IMR-90 (cell line): ENCODE measurements at regions not wholly inside any gene's neighbourhood (a gene's known extent, or its start where the extent isn't known, plus 50 kb on each side); places are given as distances from the start of the nearest gene placed in this dataset.

Source experiments
- ATAC-seq: fragments of 200-7000 bp; cut with Tn5 transposase; 2 replicates; pipeline ENCODE4 v1.9.1; 2020; ENCODE audit warnings: low read depth, mild to moderate bottlenecking, moderate library complexity
- BruUV-seq: library from RNA; stranded (reverse); fragments of 400-500 nt; replicated peaks from 2 replicates; lab custom pipeline; 2021; lab: Mats Ljungman, UMichigan
- CTCF ChIA-PET: fragments of 300-600 bp; formaldehyde crosslinking; extraction: SDS; loops from one replicate; lab custom pipeline; 2021; ENCODE audit warnings: antibody characterized with exemption; lab: Yijun Ruan, JAX
- POLR2A ChIA-PET: fragments of 300-600 bp; sonication (Branson Sonifier 250); formaldehyde crosslinking; loops from one replicate; lab custom pipeline; 2022; ENCODE audit warnings: antibody characterized with exemption; ENCODE audit not compliant: unreplicated experiment; lab: Charles Lee
- DNase-seq: peaks from one replicate; pipeline ENCODE4 v3.0.0; 2013
- H2AFZ ChIP-seq: replicated peaks from 2 replicates; pipeline ENCODE3; 2013; ENCODE audit warnings: low read length, mild to moderate bottlenecking; ENCODE audit not compliant: poor library complexity
- H2AK5ac ChIP-seq: 2 replicates; pipeline ENCODE4 v1.6.1; 2013; ENCODE audit warnings: low read depth, low read length, inconsistent platforms
- H2AK9ac ChIP-seq: replicated peaks from 2 replicates; pipeline ENCODE3; 2013; ENCODE audit warnings: mild to moderate bottlenecking, low read depth, low read length, moderate library complexity; ENCODE audit not compliant: poor library complexity
- H2BK120ac ChIP-seq: 2 replicates; pipeline ENCODE4 v1.6.1; 2013; ENCODE audit warnings: low read depth, low read length, inconsistent platforms
- H2BK15ac ChIP-seq: 3 replicates; pipeline ENCODE4 v1.6.1; 2013; ENCODE audit warnings: low read depth, low read length, inconsistent platforms
- H2BK20ac ChIP-seq: 2 replicates; pipeline ENCODE4 v1.6.1; 2013; ENCODE audit warnings: low read depth, mild to moderate bottlenecking, inconsistent platforms, low read length, moderate library complexity
- H2BK5ac ChIP-seq: 2 replicates; pipeline ENCODE4 v1.6.1; 2013; ENCODE audit warnings: mild to moderate bottlenecking, low read depth, low read length, inconsistent platforms; ENCODE audit not compliant: poor library complexity, severe bottlenecking
- H3K14ac ChIP-seq: replicated peaks from 2 replicates; pipeline ENCODE4 v1.6.1; 2013; ENCODE audit warnings: low read depth, low read length, inconsistent platforms
- H3K18ac ChIP-seq: 2 replicates; pipeline ENCODE4 v1.6.1; 2013; ENCODE audit warnings: low read depth, low read length, control low read depth
- H3K23ac ChIP-seq: 2 replicates; pipeline ENCODE4 v1.6.1; 2013; ENCODE audit warnings: low read depth, low read length, inconsistent platforms
- H3K27ac ChIP-seq: 2 replicates; pipeline ENCODE4 v1.5.1; 2013; ENCODE audit warnings: mild to moderate bottlenecking, control low read depth, low read length; ENCODE audit not compliant: insufficient read depth
- H3K27me3 ChIP-seq: 2 replicates; pipeline ENCODE4 v1.6.1; 2013; ENCODE audit warnings: low read length; ENCODE audit not compliant: control insufficient read depth, insufficient read depth
- H3K36me3 ChIP-seq: 2 replicates; pipeline ENCODE4 v1.6.1; 2013; ENCODE audit warnings: low read length, mixed read lengths; ENCODE audit not compliant: control insufficient read depth, insufficient read depth
- H3K4ac ChIP-seq: 2 replicates; pipeline ENCODE4 v1.6.1; 2013; ENCODE audit warnings: low read depth, low read length, inconsistent platforms
- H3K4me1 ChIP-seq: 2 replicates; pipeline ENCODE4 v1.6.1; 2013; ENCODE audit warnings: low read length, mixed read lengths; ENCODE audit not compliant: control insufficient read depth, insufficient read depth
- H3K4me2 ChIP-seq: 2 replicates; pipeline ENCODE4 v1.6.1; 2013; ENCODE audit warnings: low read depth, mild to moderate bottlenecking, control low read depth, low read length, moderate library complexity
- H3K4me3 ChIP-seq: 2 replicates; pipeline ENCODE4 v1.5.1; 2013; ENCODE audit warnings: low read depth, mild to moderate bottlenecking, control low read depth, low read length, moderate library complexity; ENCODE audit not compliant: insufficient read depth
- H3K56ac ChIP-seq: 2 replicates; pipeline ENCODE4 v1.6.1; 2013; ENCODE audit warnings: low read length, inconsistent platforms; ENCODE audit not compliant: insufficient read depth; ENCODE audit errors: extremely low read depth
- H3K79me1 ChIP-seq, 2 experiments: 2 replicates each; pipeline ENCODE4 v1.6.1; 2013; ENCODE audit warnings: low read length in 2 of 2, inconsistent platforms in 1 of 2, low read depth in 1 of 2
- H3K9ac ChIP-seq: 2 replicates; pipeline ENCODE4 v1.6.1; 2013; ENCODE audit warnings: low read depth, low read length, control low read depth
- H3K9me1 ChIP-seq: 2 replicates; pipeline ENCODE4 v1.6.1; 2013; ENCODE audit warnings: low read length, inconsistent platforms; ENCODE audit not compliant: insufficient read depth
- H3K9me3 ChIP-seq: 2 replicates; pipeline ENCODE4 v1.6.1; 2013; ENCODE audit warnings: low read length; ENCODE audit not compliant: control insufficient read depth, insufficient read depth
- H4K20me1 ChIP-seq: 2 replicates; pipeline ENCODE4 v1.6.1; 2013; ENCODE audit warnings: low read length, inconsistent platforms; ENCODE audit not compliant: insufficient read depth
- H4K5ac ChIP-seq: 2 replicates; pipeline ENCODE4 v1.6.1; 2013; ENCODE audit warnings: mild to moderate bottlenecking, low read depth, low read length, control low read depth
- H4K8ac ChIP-seq, 2 experiments: 2 replicates each; pipeline ENCODE4 v1.6.1; 2013; ENCODE audit warnings: low read depth in 2 of 2, low read length in 2 of 2, control low read depth in 1 of 2, inconsistent platforms in 1 of 2
- H4K91ac ChIP-seq: 2 replicates; pipeline ENCODE4 v1.6.1; 2013; ENCODE audit warnings: low read depth, low read length, inconsistent platforms; ENCODE audit not compliant: insufficient read depth
- BHLHE40 ChIP-seq: fragments of 150-350 bp; IDR thresholded peaks from 2 replicates; pipeline ENCODE4 v1.6.1; 2016; ENCODE audit warnings: mild to moderate bottlenecking, low read depth, low read length
- CEBPB ChIP-seq: IDR thresholded peaks from 2 replicates; pipeline ENCODE4 v1.6.1; 2012; ENCODE audit warnings: low read depth, low read length, improper control_type of control experiment
- CHD1 ChIP-seq: IDR thresholded peaks from 2 replicates; pipeline ENCODE4 v1.6.1; 2012; ENCODE audit warnings: low read depth, low read length, improper control_type of control experiment
- CTCF ChIP-seq: conservative IDR thresholded peaks from 2 replicates; pipeline ENCODE4 v1.5.1; 2012; ENCODE audit warnings: mild to moderate bottlenecking, low read depth, low read length, improper control_type of control experiment
- ELK1 ChIP-seq: fragments of 150-350 bp; IDR thresholded peaks from 2 replicates; pipeline ENCODE4 v1.6.1; 2016; ENCODE audit warnings: low read depth, mild to moderate bottlenecking, low read length, moderate library complexity, borderline replicate concordance
- FOS ChIP-seq: fragments of 150-350 bp; IDR thresholded peaks from 2 replicates; pipeline ENCODE4 v1.6.1; 2016; ENCODE audit warnings: low read depth, low read length
- MAFK ChIP-seq: IDR thresholded peaks from 2 replicates; pipeline ENCODE4 v1.6.1; 2012; ENCODE audit warnings: low read depth, low read length, improper control_type of control experiment
- MAZ ChIP-seq: IDR thresholded peaks from 2 replicates; pipeline ENCODE4 v1.6.1; 2012; ENCODE audit warnings: low read depth, mild to moderate bottlenecking, low read length, improper control_type of control experiment, moderate library complexity, borderline replicate concordance
- MXI1 ChIP-seq: IDR thresholded peaks from 2 replicates; pipeline ENCODE4 v1.6.1; 2012; ENCODE audit warnings: low read depth, mild to moderate bottlenecking, low read length, moderate library complexity, borderline replicate concordance
- NFE2L2 ChIP-seq: fragments of 150-350 bp; IDR thresholded peaks from 2 replicates; pipeline ENCODE4 v1.6.1; 2016; ENCODE audit warnings: low read depth, mild to moderate bottlenecking, low read length
- POLR2A ChIP-seq: IDR thresholded peaks from 2 replicates; pipeline ENCODE4 v1.6.1; 2012; ENCODE audit warnings: mild to moderate bottlenecking, low read depth, low read length
- RAD21 ChIP-seq: IDR thresholded peaks from 2 replicates; pipeline ENCODE4 v1.6.1; 2012; ENCODE audit warnings: low read length, improper control_type of control experiment
- RCOR1 ChIP-seq: IDR thresholded peaks from 2 replicates; pipeline ENCODE4 v1.6.1; 2012; ENCODE audit warnings: mild to moderate bottlenecking, low read length, improper control_type of control experiment; ENCODE audit not compliant: insufficient replicate concordance
- RFX5 ChIP-seq: IDR thresholded peaks from 2 replicates; pipeline ENCODE4 v1.8.0; 2012; ENCODE audit warnings: low read depth, mild to moderate bottlenecking, low read length, moderate library complexity
- SMC3 ChIP-seq: fragments of 150-350 bp; IDR thresholded peaks from 2 replicates; pipeline ENCODE4 v1.6.1; 2016; ENCODE audit warnings: low read depth, mild to moderate bottlenecking, antibody characterized with exemption, low read length, moderate library complexity
- USF2 ChIP-seq: fragments of 150-350 bp; IDR thresholded peaks from 2 replicates; pipeline ENCODE4 v1.6.1; 2017; ENCODE audit warnings: mild to moderate bottlenecking, antibody characterized with exemption, low read length, low read depth
- WGBS, 2 experiments: methylation state at CpG; one replicate each; pipeline versions ENCODE4 v1.1.5 to v1.1.7; 2013; ENCODE audit warnings: missing lambda C conversion rate in 2 of 2; ENCODE audit not compliant: insufficient read length in 1 of 2; ENCODE audit errors: extremely low coverage in 2 of 2; 5-methylcytosine and 5-hydroxymethylcytosine counted together
- dilution Hi-C: fragments of 300-500 bp; cut with HindIII; formaldehyde crosslinking; loops from one replicate; pipeline ENCODE4 v1.14.3; 2018; ENCODE audit warnings: low sequenced_read_pairs; ENCODE audit not compliant: unreplicated experiment
- in situ Hi-C: fragments of 300-500 bp; cut with MboI; formaldehyde crosslinking; loops from 3 replicates; pipeline ENCODE4 v1.14.3; 2019; ENCODE audit warnings: low sequenced_read_pairs, inconsistent platforms, mixed read lengths
- intact Hi-C: fragments of 100-400 bp; cut with micrococcal nuclease; formaldehyde crosslinking; loops from 2 replicates; pipeline ENCODE4 v1.10.0; 2022

DNA sequence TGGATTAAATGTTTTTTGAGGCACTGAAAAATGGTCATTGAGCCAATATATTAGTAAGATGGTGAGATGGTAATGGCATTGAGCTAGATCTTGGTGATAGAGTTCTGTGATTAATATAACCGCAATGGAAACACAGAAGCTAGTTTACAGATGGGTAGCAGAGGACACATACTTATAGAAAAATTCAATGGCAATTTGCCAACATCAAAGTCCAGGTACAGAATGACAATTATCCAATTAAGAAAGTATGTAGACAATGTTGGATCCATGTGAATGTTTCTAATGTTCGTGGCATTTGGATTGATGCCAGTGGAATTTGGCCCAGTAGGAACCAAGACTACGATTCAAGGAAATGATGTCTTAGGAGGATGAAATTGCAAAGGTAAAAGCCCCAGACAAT, 187.8 kb downstream of the GNAT3 start:
- Histone ChIP-seq H3K9ac (no peak overlapping the region), H3K4ac (no peak overlapping the region), H3K27ac (no peak overlapping the region), H2AFZ (no peak overlapping the region), H2BK20ac (no peak overlapping the region), H4K91ac (no peak overlapping the region), H4K20me1 (no peaks in the 10 kb centered on the region), H3K9me3 (no peaks in the 10 kb centered on the region), H3K27me3 (no peaks in the 10 kb centered on the region), H3K23ac (no peak overlapping the region), H2BK5ac (no peak overlapping the region), H2AK9ac (no peak overlapping the region), H3K9me1 (no peaks in the 10 kb centered on the region), H2BK120ac (no peak overlapping the region), H3K56ac (no peak overlapping the region), H4K5ac (no peak overlapping the region), H3K14ac (no peak overlapping the region), H3K36me3 (no peaks in the 10 kb centered on the region), H3K4me1 (no peaks in the 10 kb centered on the region), H2AK5ac (no peak overlapping the region), H3K79me1 (no peaks in the 10 kb centered on the region), H3K4me2 (no peak overlapping the region), H4K8ac (no peak overlapping the region), H3K4me3 (no peak overlapping the region), H2BK15ac (no peak overlapping the region), H3K18ac (no peak overlapping the region)
- intact Hi-C loops (no loop called here), in situ Hi-C loops (no loop called here), dilution Hi-C loops (no loop called here)
- ChIA-PET POLR2A (no interaction called here), CTCF (no interaction called here)
- TF ChIP-seq CEBPB (no peak), RCOR1 (no peak), SMC3 (no peak), RAD21 (no peak), ELK1 (no peak), MAFK (no peak), CHD1 (no peak), MAZ (no peak), CTCF (no peak), MXI1 (no peak), BHLHE40 (no peak), RFX5 (no peak), NFE2L2 (no peak), FOS (no peak), USF2 (no peak), POLR2A (no peak)
- no peak for ATAC-seq
- BruUV-seq, result no TSS peak
- DNase-seq, result peak; percentile 58
- WGBS, 2 experiments, result no CpG with 5 or more reads among the region's 3 CpGs
